HG02852 (cell line): ENCODE measurements at regions not wholly inside any gene's neighbourhood (a gene's known extent, or its start where the extent isn't known, plus 50 kb on each side); places are given as distances from the start of the nearest gene placed in this dataset.

Experiments
- ATAC-seq: cut with Tn5 transposase; IDR thresholded peaks from one replicate; pipeline ENCODE4 v1.9.1; 2021; ENCODE audit warnings: mild to moderate bottlenecking, moderate library complexity; ENCODE audit not compliant: unreplicated experiment

- no peak for ATAC-seq
Measured at GRCh38 chr10:9757176-9757575, 1260.5 kb upstream of the CELF2 start.

- no peak for ATAC-seq
Measured at GRCh38 chr10:9759596-9759995, 1258.1 kb upstream of the CELF2 start.

- no peak for ATAC-seq
Measured at GRCh38 chr10:9762966-9763656, 1254.6 kb upstream of the CELF2 start.

GRCh38 chr10:9766762-9767161 is 1250.9 kb upstream of the CELF2 start:
- ATAC-seq = no peak

- no peak for ATAC-seq
Measured at GRCh38 chr10:9781666-9782065, 1236.0 kb upstream of the CELF2 start.

- no peak for ATAC-seq
Measured at GRCh38 chr10:9786101-9786500, 1231.6 kb upstream of the CELF2 start.

GRCh38 chr10:9786576-9786975 is 1231.1 kb upstream of the CELF2 start:
- ATAC-seq = no peak

GRCh38 chr10:9789996-9790395 is 1227.7 kb upstream of the CELF2 start:
- no peak for ATAC-seq

GRCh38 chr10:9792181-9792580 is 1225.5 kb upstream of the CELF2 start:
- ATAC-seq = no peak

GRCh38 chr10:9796564-9796963 is 1221.1 kb upstream of the CELF2 start:
- no peak for ATAC-seq

GRCh38 chr10:9800011-9800410 is 1217.7 kb upstream of the CELF2 start:
- ATAC-seq = no peak

- ATAC-seq = no peak
Measured at GRCh38 chr10:9800571-9800970, 1217.1 kb upstream of the CELF2 start.

- no peak for ATAC-seq
Measured at GRCh38 chr10:9807846-9808245, 1209.8 kb upstream of the CELF2 start.

- no peak for ATAC-seq
Measured at GRCh38 chr10:9811601-9812000, 1206.1 kb upstream of the CELF2 start.

GRCh38 chr10:9814285-9814864 is 1203.3 kb upstream of the CELF2 start:
- no peak for ATAC-seq

GRCh38 chr10:9819756-9820494 is 1197.7 kb upstream of the CELF2 start:
- no peak for ATAC-seq

GRCh38 chr10:9823268-9823930 is 1194.3 kb upstream of the CELF2 start:
- ATAC-seq = no peak

GRCh38 chr10:9824631-9825071 is 1193.0 kb upstream of the CELF2 start:
- ATAC-seq = no peak

GRCh38 chr10:9825491-9826018 is 1192.1 kb upstream of the CELF2 start:
- no peak for ATAC-seq

GRCh38 chr10:9828110-9828509 is 1189.6 kb upstream of the CELF2 start:
- no peak for ATAC-seq

GRCh38 chr10:9833942-9834341 is 1183.7 kb upstream of the CELF2 start:
- no peak for ATAC-seq
